ENCODE measurements at regions not wholly inside any gene's neighbourhood (a gene's known extent, or its start where the extent isn't known, plus 50 kb on each side); places are given as distances from the start of the nearest gene placed in this dataset.

GRCh38 chr6:77403424-77403823 is 59.9 kb downstream of the HTR1B start:
- H3K4me3 ChIP-seq (ENCODE audit: low read depth, low read length): no peak overlapping the region
- no peak for DNase-seq (ENCODE audit: low read depth)
- no peak for TF ChIP-seq CTCF (IDR thresholded peaks at IDR 0.05; ENCODE audit: insufficient read depth, low read depth, low read length, missing control alignments)

GRCh38 chr6:77401231-77401630 is 62.1 kb downstream of the HTR1B start:
- no peak for TF ChIP-seq CTCF (IDR thresholded peaks at IDR 0.05; ENCODE audit: insufficient read depth, low read depth, low read length, missing control alignments)
- no peak for DNase-seq (ENCODE audit: low read depth)
- H3K4me3 ChIP-seq (ENCODE audit: low read depth, low read length): no peak overlapping the region

DNA sequence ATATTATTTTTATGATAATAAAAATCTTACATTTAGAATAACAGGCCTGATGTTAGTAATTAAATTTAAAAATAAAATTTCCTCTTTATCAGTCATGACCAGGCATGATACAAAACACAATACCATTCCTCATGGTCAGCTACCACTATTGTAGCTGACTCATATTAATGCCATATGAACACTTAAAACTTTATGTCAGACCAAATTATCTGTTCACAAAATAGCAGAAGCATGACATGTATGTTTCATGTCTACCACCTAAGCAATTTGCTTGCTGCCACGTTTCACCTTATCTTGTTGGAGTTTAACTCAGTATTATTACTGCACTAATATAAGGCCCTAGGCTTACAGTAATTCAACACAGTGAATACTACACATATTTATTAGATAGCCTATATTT is 65.7 kb downstream of the HTR1B start:
- DNase-seq (ENCODE audit: low read depth): no peak

DNA sequence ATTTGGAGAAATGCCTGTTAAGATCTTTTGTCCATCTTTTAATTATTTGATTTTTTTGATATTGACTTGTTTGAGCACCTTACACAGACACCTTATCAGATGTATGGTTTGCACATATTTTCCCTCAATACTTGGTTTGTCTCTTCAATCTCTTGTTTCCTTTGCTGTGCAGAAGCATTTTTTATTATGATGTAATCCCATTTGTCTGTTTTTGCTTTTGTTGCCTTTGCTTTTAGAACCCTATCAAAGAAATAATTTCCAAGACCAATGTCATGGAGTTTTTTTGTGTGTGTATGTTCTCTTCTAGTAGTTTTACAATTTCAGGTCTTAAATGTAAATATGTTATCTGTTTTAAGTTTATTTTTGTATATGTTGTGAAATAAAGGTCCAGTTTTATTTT is 73.9 kb downstream of the HTR1B start:
- no peak for DNase-seq (ENCODE audit: low read depth)
- no peak overlapping the region for H3K4me3 ChIP-seq (ENCODE audit: low read depth, low read length)
- no peak for TF ChIP-seq CTCF (IDR thresholded peaks at IDR 0.05; ENCODE audit: insufficient read depth, low read depth, low read length, missing control alignments)

More for the DNA sequence above, 65.7 kb downstream of the HTR1B start:
- TF ChIP-seq CTCF (IDR thresholded peaks at IDR 0.05; ENCODE audit: insufficient read depth, low read depth, low read length, missing control alignments): no peak
- H3K4me3 ChIP-seq (ENCODE audit: low read depth, low read length): no peak overlapping the region

DNA sequence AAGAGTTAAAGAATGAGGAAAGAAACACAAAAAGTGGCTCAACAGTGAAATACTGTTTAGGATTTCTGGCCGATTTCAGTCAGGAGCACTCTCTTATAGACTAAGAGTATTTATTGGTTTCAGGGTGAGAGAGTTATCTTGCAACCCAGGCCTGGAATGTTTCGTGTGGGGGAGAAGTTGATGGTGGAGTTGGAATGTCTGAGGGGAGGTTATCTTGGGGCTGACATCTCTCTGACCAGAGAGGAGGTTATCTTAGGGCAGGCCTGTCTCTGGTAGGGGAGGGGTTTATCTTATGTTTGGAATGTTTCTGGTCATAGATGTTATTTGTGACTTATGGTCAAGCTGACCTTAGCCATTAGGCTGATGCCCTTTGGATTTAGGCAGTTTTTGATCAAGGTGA is 80.3 kb downstream of the HTR1B start:
- no peak overlapping the region for H3K4me3 ChIP-seq (ENCODE audit: low read depth, low read length)
- TF ChIP-seq CTCF (IDR thresholded peaks at IDR 0.05; ENCODE audit: insufficient read depth, low read depth, low read length, missing control alignments): no peak
- DNase-seq (ENCODE audit: low read depth): no peak

DNA sequence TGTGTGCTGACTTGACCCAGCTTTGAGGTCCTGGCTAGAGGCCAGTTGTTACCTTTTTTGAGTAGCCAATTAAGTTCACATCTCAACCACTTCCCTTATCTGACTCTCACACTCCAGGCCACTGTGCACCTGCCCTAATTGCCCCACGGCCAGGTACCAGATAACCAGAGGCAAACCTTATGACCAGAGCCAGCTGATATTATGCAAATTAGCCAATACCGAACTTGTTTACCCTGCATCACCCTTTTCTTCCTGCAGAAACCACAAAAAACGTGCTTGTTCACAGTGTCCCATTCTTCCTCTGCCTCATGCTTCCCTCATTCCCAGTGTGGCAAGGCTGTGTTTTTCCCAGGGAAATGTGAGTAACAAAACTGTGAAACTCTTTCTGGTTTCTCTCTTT is 89.3 kb downstream of the HTR1B start:
- TF ChIP-seq CTCF (IDR thresholded peaks at IDR 0.05; ENCODE audit: insufficient read depth, low read depth, low read length, missing control alignments): no peak
- H3K4me3 ChIP-seq (ENCODE audit: low read depth, low read length): no peak overlapping the region
- no peak for DNase-seq (ENCODE audit: low read depth)

GRCh38 chr6:77371748-77372147 is 91.5 kb downstream of the HTR1B start:
- no peak overlapping the region for H3K4me3 ChIP-seq (ENCODE audit: low read depth, low read length)
- no peak for TF ChIP-seq CTCF (IDR thresholded peaks at IDR 0.05; ENCODE audit: insufficient read depth, low read depth, low read length, missing control alignments)
- DNase-seq (ENCODE audit: low read depth): no peak
